ENCODE measurements at regions not wholly inside any gene's neighbourhood (a gene's known extent, or its start where the extent isn't known, plus 50 kb on each side); places are given as distances from the start of the nearest gene placed in this dataset.

GRCh38 chr4:138709859-138710258, 305.7 kb upstream of the NOCT start:
- no peaks in the 10 kb centered on the region for H3K36me3 ChIP-seq
- no peak overlapping the region for H3K4me3 ChIP-seq (ENCODE audit: low read depth in 1 of 2, low read length in 1 of 2)
- TF ChIP-seq CTCF (IDR thresholded peaks at IDR 0.05): no peak

GRCh38 chr4:138707746-138708677, 307.6 kb upstream of the NOCT start:
- no peaks in the 10 kb centered on the region for H3K27me3 ChIP-seq
- TF ChIP-seq CTCF (IDR thresholded peaks at IDR 0.05): no peak
- no peak overlapping the region for H3K4me3 ChIP-seq (ENCODE audit: low read depth in 1 of 2, low read length in 1 of 2)
- no peak overlapping the region for H3K27ac ChIP-seq
- H3K36me3 ChIP-seq: no peaks in the 10 kb centered on the region
- no peaks in the 10 kb centered on the region for H3K9me3 ChIP-seq
- H3K4me1 ChIP-seq (ENCODE audit: control insufficient read depth in 1 of 2, insufficient read depth in 1 of 2, low read depth in 1 of 2, low read length in 1 of 2): no peaks in the 10 kb centered on the region

More at GRCh38 chr4:138709859-138710258, 305.7 kb upstream of the NOCT start:
- Histone ChIP-seq H3K4me1 (ENCODE audit: control insufficient read depth in 1 of 2, insufficient read depth in 1 of 2, low read depth in 1 of 2, low read length in 1 of 2) (no peaks in the 10 kb centered on the region), H3K27me3 (peaks cover 9% of the 10 kb centered on the region), H3K9me3 (no peaks in the 10 kb centered on the region), H3K27ac (no peak overlapping the region)

- no peak for TF ChIP-seq CTCF (IDR thresholded peaks at IDR 0.05)
- H3K36me3 ChIP-seq: no peaks in the 10 kb centered on the region
These were observed 309.4 kb upstream of the NOCT start for GRCh38 chr4:138706201-138706600.

GRCh38 chr4:138702190-138702824, 313.3 kb upstream of the NOCT start:
- Histone ChIP-seq H3K27me3 (no peaks in the 10 kb centered on the region), H3K9me3 (no peaks in the 10 kb centered on the region), H3K27ac (no peak overlapping the region), H3K4me3 (ENCODE audit: low read depth in 1 of 2, low read length in 1 of 2) (no peak overlapping the region), H3K4me1 (ENCODE audit: control insufficient read depth in 1 of 2, insufficient read depth in 1 of 2, low read depth in 1 of 2, low read length in 1 of 2) (no peaks in the 10 kb centered on the region), H3K36me3 (no peaks in the 10 kb centered on the region)
- no peak for TF ChIP-seq CTCF (IDR thresholded peaks at IDR 0.05)

More at GRCh38 chr4:138706201-138706600, 309.4 kb upstream of the NOCT start:
- Histone ChIP-seq H3K4me1 (ENCODE audit: control insufficient read depth in 1 of 2, insufficient read depth in 1 of 2, low read depth in 1 of 2, low read length in 1 of 2) (no peaks in the 10 kb centered on the region), H3K9me3 (no peaks in the 10 kb centered on the region), H3K27ac (no peak overlapping the region), H3K27me3 (no peaks in the 10 kb centered on the region), H3K4me3 (ENCODE audit: low read depth in 1 of 2, low read length in 1 of 2) (no peak overlapping the region)

GRCh38 chr4:138698641-138699040, 316.9 kb upstream of the NOCT start:
- no peak overlapping the region for H3K4me3 ChIP-seq (ENCODE audit: low read depth in 1 of 2, low read length in 1 of 2)
- no peak overlapping the region for H3K27ac ChIP-seq
- H3K4me1 ChIP-seq (ENCODE audit: control insufficient read depth in 1 of 2, insufficient read depth in 1 of 2, low read depth in 1 of 2, low read length in 1 of 2): no peaks in the 10 kb centered on the region
- H3K36me3 ChIP-seq: no peaks in the 10 kb centered on the region
- H3K27me3 ChIP-seq: no peaks in the 10 kb centered on the region
- no peak for TF ChIP-seq CTCF (IDR thresholded peaks at IDR 0.05)
- H3K9me3 ChIP-seq: no peaks in the 10 kb centered on the region
